ENCODE measurements at regions not wholly inside any gene's neighbourhood (a gene's known extent, or its start where the extent isn't known, plus 50 kb on each side); places are given as distances from the start of the nearest gene placed in this dataset.

DNA sequence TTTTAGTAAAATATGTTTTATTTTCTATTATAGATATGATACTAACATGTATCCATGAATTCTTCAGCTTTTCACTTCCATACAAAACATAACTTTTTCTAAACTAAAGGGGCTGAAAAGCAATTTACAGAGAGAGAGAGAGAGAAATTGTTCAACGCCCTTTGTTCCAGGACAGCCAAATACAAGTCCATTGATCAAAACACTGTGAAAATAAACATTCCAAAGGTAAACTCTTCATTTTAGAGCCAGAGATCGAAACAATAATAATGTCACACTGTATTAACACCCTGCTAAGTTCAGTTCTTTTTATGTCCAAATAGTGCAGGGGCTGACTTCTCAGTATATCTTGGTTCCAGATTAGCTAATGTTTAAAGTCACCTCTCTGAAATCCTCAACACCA lies 516.2 kb upstream of the ATXN8OS start:
- no peak for TF ChIP-seq POLR2A (IDR thresholded peaks at IDR 0.05)
- TF ChIP-seq, protein P1, sequence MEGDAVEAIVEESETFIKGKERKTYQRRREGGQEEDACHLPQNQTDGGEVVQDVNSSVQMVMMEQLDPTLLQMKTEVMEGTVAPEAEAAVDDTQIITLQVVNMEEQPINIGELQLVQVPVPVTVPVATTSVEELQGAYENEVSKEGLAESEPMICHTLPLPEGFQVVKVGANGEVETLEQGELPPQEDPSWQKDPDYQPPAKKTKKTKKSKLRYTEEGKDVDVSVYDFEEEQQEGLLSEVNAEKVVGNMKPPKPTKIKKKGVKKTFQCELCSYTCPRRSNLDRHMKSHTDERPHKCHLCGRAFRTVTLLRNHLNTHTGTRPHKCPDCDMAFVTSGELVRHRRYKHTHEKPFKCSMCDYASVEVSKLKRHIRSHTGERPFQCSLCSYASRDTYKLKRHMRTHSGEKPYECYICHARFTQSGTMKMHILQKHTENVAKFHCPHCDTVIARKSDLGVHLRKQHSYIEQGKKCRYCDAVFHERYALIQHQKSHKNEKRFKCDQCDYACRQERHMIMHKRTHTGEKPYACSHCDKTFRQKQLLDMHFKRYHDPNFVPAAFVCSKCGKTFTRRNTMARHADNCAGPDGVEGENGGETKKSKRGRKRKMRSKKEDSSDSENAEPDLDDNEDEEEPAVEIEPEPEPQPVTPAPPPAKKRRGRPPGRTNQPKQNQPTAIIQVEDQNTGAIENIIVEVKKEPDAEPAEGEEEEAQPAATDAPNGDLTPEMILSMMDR (IDR thresholded peaks at IDR 0.05): no peak

All from lower leg skin (tissue), 3 donors.